GM23338 (cell line): ENCODE measurements at regions not wholly inside any gene's neighbourhood (a gene's known extent, or its start where the extent isn't known, plus 50 kb on each side); places are given as distances from the start of the nearest gene placed in this dataset.

ENCODE experiments used
- ATAC-seq: fragments of 200-7000 bp; cut with Tn5 transposase; 3 replicates; pipeline ENCODE4 v1.9.1; 2020
- DNase-seq: peaks from one replicate; pipeline ENCODE4 v3.0.0-alpha.2; 2015; ENCODE audit warnings: low spot score
- H2AFZ ChIP-seq: fragments of 200-600 bp; sonication (generic); 2 replicates; pipeline ENCODE4 v1.8.0; 2016; ENCODE audit warnings: antibody characterized with exemption, mild to moderate bottlenecking, moderate library complexity
- H3F3A ChIP-seq: fragments of 200-600 bp; sonication (generic); replicated peaks from 2 replicates; pipeline ENCODE4 v1.8.0; 2017; ENCODE audit warnings: antibody characterized with exemption, mixed run types, low read depth
- H3K27ac ChIP-seq: fragments of 200-600 bp; sonication (generic); 2 replicates; pipeline ENCODE4 v1.6.1; 2016; ENCODE audit warnings: low read depth
- H3K27me3 ChIP-seq: fragments of 200-600 bp; sonication (generic); 2 replicates; pipeline ENCODE4 v1.8.0; 2016; ENCODE audit warnings: mild to moderate bottlenecking, mixed run types, moderate library complexity; ENCODE audit not compliant: insufficient read depth
- H3K36me3 ChIP-seq: fragments of 200-600 bp; sonication (generic); 2 replicates; pipeline ENCODE4 v1.8.0; 2016; ENCODE audit warnings: mild to moderate bottlenecking; ENCODE audit not compliant: insufficient read depth
- H3K4me1 ChIP-seq: fragments of 200-600 bp; sonication (generic); 2 replicates; pipeline ENCODE4 v1.8.0; 2016; ENCODE audit warnings: mild to moderate bottlenecking, moderate library complexity; ENCODE audit not compliant: insufficient read depth
- H3K4me2 ChIP-seq: fragments of 200-600 bp; sonication (generic); 2 replicates; pipeline ENCODE4 v1.7.1; 2017; ENCODE audit warnings: mixed run types
- H3K4me3 ChIP-seq: fragments of 200-600 bp; sonication (generic); 2 replicates; pipeline ENCODE4 v1.6.1; 2016; ENCODE audit warnings: mixed run types
- H3K79me2 ChIP-seq: fragments of 200-600 bp; sonication (generic); replicated peaks from 2 replicates; pipeline ENCODE4 v1.8.0; 2017; ENCODE audit warnings: mild to moderate bottlenecking; ENCODE audit not compliant: insufficient read depth
- H3K9me2 ChIP-seq: fragments of 200-600 bp; sonication (generic); 2 replicates; pipeline ENCODE4 v1.8.0; 2017; ENCODE audit not compliant: insufficient read depth
- H4K20me1 ChIP-seq: fragments of 200-600 bp; sonication (generic); replicated peaks from 2 replicates; pipeline ENCODE4 v1.8.0; 2017; ENCODE audit warnings: mild to moderate bottlenecking; ENCODE audit not compliant: insufficient read depth
- H3K27ac Mint-ChIP-seq: 2 replicates; pipeline ENCODE4 v1.8.0; 2020; ENCODE audit warnings: inconsistent platforms, mild to moderate bottlenecking, moderate library complexity, mixed read lengths
- H3K27me3 Mint-ChIP-seq: 3 replicates; pipeline ENCODE4 v1.8.0; 2022; ENCODE audit warnings: low read depth, mild to moderate bottlenecking, moderate library complexity, mixed read lengths, inconsistent platforms; ENCODE audit not compliant: insufficient read depth, poor library complexity
- H3K36me3 Mint-ChIP-seq: 3 replicates; pipeline ENCODE4 v1.8.0; 2021; ENCODE audit warnings: low read depth, mild to moderate bottlenecking, inconsistent platforms, moderate library complexity, mixed read lengths
- H3K4me1 Mint-ChIP-seq: 3 replicates; pipeline ENCODE4 v1.8.0; 2020; ENCODE audit warnings: mild to moderate bottlenecking, inconsistent platforms, mixed read lengths
- H3K4me3 Mint-ChIP-seq: 3 replicates; pipeline ENCODE4 v1.8.0; 2021; ENCODE audit warnings: moderate library complexity, mild to moderate bottlenecking, inconsistent platforms, mixed read lengths
- H3K9me3 Mint-ChIP-seq: 3 replicates; pipeline ENCODE4 v1.8.0; 2020; ENCODE audit warnings: moderate library complexity, mild to moderate bottlenecking, inconsistent platforms, mixed read lengths
- CTCF ChIP-seq, 2 experiments: fragments of 200-600 bp in 1 of 2; sonication (generic) in 1 of 2; conservative IDR thresholded peaks; 2 replicates each; pipeline versions ENCODE4 v1.5.1 to v1.6.1; 2016 to 2017; ENCODE audit warnings: antibody characterized with exemption in 2 of 2, low read depth in 2 of 2, mild to moderate bottlenecking in 2 of 2, moderate library complexity in 1 of 2
- ETS1 ChIP-seq: IDR thresholded peaks from 2 replicates; pipeline ENCODE4 v1.6.1; 2016; ENCODE audit warnings: antibody characterized with exemption
- EZH2 ChIP-seq: fragments of 200-600 bp; sonication (generic); IDR thresholded peaks from one replicate; pipeline ENCODE4 v1.8.0; 2017; ENCODE audit warnings: antibody characterized with exemption, mild to moderate bottlenecking, low read depth; ENCODE audit not compliant: unreplicated experiment
- EZH2phosphoT487 ChIP-seq: fragments of 200-600 bp; sonication (generic); IDR thresholded peaks from one replicate; pipeline ENCODE4 v1.8.1; 2018; ENCODE audit warnings: antibody characterized with exemption; ENCODE audit not compliant: unreplicated experiment
- JUNB ChIP-seq: IDR thresholded peaks from one replicate; pipeline ENCODE4 v1.6.1; 2016; ENCODE audit warnings: antibody characterized with exemption; ENCODE audit not compliant: unreplicated experiment
- POLR2AphosphoS5 ChIP-seq: IDR thresholded peaks from 2 replicates; pipeline ENCODE4 v1.6.1; 2016; ENCODE audit warnings: antibody characterized with exemption, low read depth
- REST ChIP-seq: IDR thresholded peaks from one replicate; pipeline ENCODE4 v1.6.1; 2018; ENCODE audit warnings: antibody characterized with exemption; ENCODE audit not compliant: unreplicated experiment
- STAT1 ChIP-seq: IDR thresholded peaks from one replicate; pipeline ENCODE4 v1.6.1; 2016; ENCODE audit warnings: antibody characterized with exemption; ENCODE audit not compliant: unreplicated experiment
- ZNF114 ChIP-seq: fragments of 250-450 bp; sonication (Bioruptor Pico); IDR thresholded peaks from 2 replicates; pipeline ENCODE4 v1.5.0; 2020; ENCODE audit warnings: mild to moderate bottlenecking, moderate library complexity
- ZNF331 ChIP-seq: fragments of 250-450 bp; sonication (Bioruptor Pico); IDR thresholded peaks from 2 replicates; pipeline ENCODE4 v1.5.0; 2020; ENCODE audit warnings: low read depth, mild to moderate bottlenecking, moderate library complexity
- ZNF462 ChIP-seq: fragments of 250-450 bp; sonication (Bioruptor Pico); IDR thresholded peaks from 2 replicates; pipeline ENCODE4 v1.5.0; 2020; ENCODE audit warnings: mild to moderate bottlenecking, moderate library complexity

- Histone ChIP-seq H3F3A (no peaks in the 10 kb centered on the region), H3K27me3 (no peaks in the 10 kb centered on the region), H3K4me3 (no peak overlapping the region), H3K4me1 (no peaks in the 10 kb centered on the region), H3K27ac (no peak overlapping the region), H3K9me2 (no peaks in the 10 kb centered on the region), H3K4me2 (no peak overlapping the region), H2AFZ (no peak overlapping the region), H3K79me2 (no peaks in the 10 kb centered on the region), H4K20me1 (no peaks in the 10 kb centered on the region), H3K36me3 (no peaks in the 10 kb centered on the region)
- H3K27me3 Mint-ChIP-seq, result no peaks in the 10 kb centered on the region
- H3K27ac Mint-ChIP-seq, result no peak overlapping the region
- no peaks in the 10 kb centered on the region for H3K9me3 Mint-ChIP-seq
- TF ChIP-seq JUNB, result no peak
- no peak for TF ChIP-seq POLR2AphosphoS5
- TF ChIP-seq STAT1, result no peak
- no peak for TF ChIP-seq CTCF (conservative IDR thresholded peaks at IDR 0.05; ENCODE audit: low read depth in 2 of 2)
- TF ChIP-seq ETS1, result no peak
- no peak for TF ChIP-seq REST
- TF ChIP-seq EZH2, result no peak
- TF ChIP-seq ZNF331, result no peak
- TF ChIP-seq EZH2phosphoT487, result no peak
- TF ChIP-seq ZNF114 (CRISPR knock-in tag), result no peak
- TF ChIP-seq ZNF462 (CRISPR knock-in tag), result no peak
- no peak for DNase-seq
- no peak for ATAC-seq
- no peaks in the 10 kb centered on the region for H3K36me3 Mint-ChIP-seq
- H3K4me3 Mint-ChIP-seq, result no peak overlapping the region
- H3K4me1 Mint-ChIP-seq, result no peaks in the 10 kb centered on the region
These were observed 258.4 kb upstream of the FAR2 start for GRCh38 chr12:28890664-28891063.
